Kidney (tissue), 13 donors: ENCODE measurements at regions not wholly inside any gene's neighbourhood (a gene's known extent, or its start where the extent isn't known, plus 50 kb on each side); places are given as distances from the start of the nearest gene placed in this dataset.

Experiments used
- DNase-seq, 5 donors: peaks; one replicate each; pipeline ENCODE4 v3.0.0-alpha.2; 2013 to 2020
- FAIRE-seq: peaks from 2 replicates; lab custom pipeline; 2012; peaks lifted over from hg19 to GRCh38; lab: Jason Lieb, UNC
- H3K27ac ChIP-seq, 2 donors: one replicate each; pipeline ENCODE4 v1.7.0; 2013; ENCODE audit warnings: low read depth in 2 of 2, low read length in 2 of 2, inconsistent platforms in 1 of 2
- H3K27me3 ChIP-seq: one replicate; pipeline ENCODE4 v1.7.1; 2013; ENCODE audit warnings: low read length, inconsistent platforms; ENCODE audit not compliant: control insufficient read depth, insufficient read depth
- H3K36me3 ChIP-seq, 3 donors: one replicate each; pipeline versions ENCODE4 v1.7.0 to v1.7.1; 2013; ENCODE audit warnings: low read length in 3 of 3, control low read depth in 1 of 3, inconsistent platforms in 1 of 3; ENCODE audit not compliant: insufficient read depth in 3 of 3, control insufficient read depth in 2 of 3
- H3K4me1 ChIP-seq, 3 donors: one replicate each; pipeline versions ENCODE4 v1.7.0 to v1.7.1; 2013; ENCODE audit warnings: low read length in 3 of 3, inconsistent platforms in 1 of 3, low read depth in 1 of 3; ENCODE audit not compliant: control insufficient read depth in 2 of 3, insufficient read depth in 2 of 3
- H3K4me3 ChIP-seq, 3 donors: one replicate each; pipeline versions ENCODE4 v1.7.0 to v1.8.1; 2013; ENCODE audit warnings: low read length in 3 of 3, control low read depth in 1 of 3, inconsistent platforms in 1 of 3
- H3K9ac ChIP-seq, 3 donors: one replicate each; pipeline versions ENCODE4 v1.7.0 to v1.7.1; 2013; ENCODE audit warnings: low read length in 3 of 3, control low read depth in 1 of 3, inconsistent platforms in 1 of 3
- H3K9me3 ChIP-seq, 3 donors: one replicate each; pipeline versions ENCODE4 v1.7.0 to v1.7.1; 2013; ENCODE audit warnings: low read length in 3 of 3, control low read depth in 1 of 3, inconsistent platforms in 1 of 3; ENCODE audit not compliant: control insufficient read depth in 2 of 3, insufficient read depth in 1 of 3
- intact Hi-C: fragments of 100-400 bp; cut with DNase I; formaldehyde crosslinking; loops from one replicate; pipeline ENCODE4 v1.11.1; 2022
- TF ChIP-seq, protein P1 (sequence below): IDR thresholded peaks from 3 replicates; pipeline ENCODE4 v1.5.1; 2012; ENCODE audit warnings: mild to moderate bottlenecking, moderate library complexity, borderline replicate concordance; ENCODE audit not compliant: insufficient read depth; ENCODE audit errors: extremely low read depth
- donor health status: control.
- donor health status: control.
- donor health status: control.
- donor health status: control.
- donor health status: control.
- donor health status: DM: yes; HTN: yes; CAD: no.
- donor health status: Normal renal cell carcinoma (clear cell type).

DNA sequence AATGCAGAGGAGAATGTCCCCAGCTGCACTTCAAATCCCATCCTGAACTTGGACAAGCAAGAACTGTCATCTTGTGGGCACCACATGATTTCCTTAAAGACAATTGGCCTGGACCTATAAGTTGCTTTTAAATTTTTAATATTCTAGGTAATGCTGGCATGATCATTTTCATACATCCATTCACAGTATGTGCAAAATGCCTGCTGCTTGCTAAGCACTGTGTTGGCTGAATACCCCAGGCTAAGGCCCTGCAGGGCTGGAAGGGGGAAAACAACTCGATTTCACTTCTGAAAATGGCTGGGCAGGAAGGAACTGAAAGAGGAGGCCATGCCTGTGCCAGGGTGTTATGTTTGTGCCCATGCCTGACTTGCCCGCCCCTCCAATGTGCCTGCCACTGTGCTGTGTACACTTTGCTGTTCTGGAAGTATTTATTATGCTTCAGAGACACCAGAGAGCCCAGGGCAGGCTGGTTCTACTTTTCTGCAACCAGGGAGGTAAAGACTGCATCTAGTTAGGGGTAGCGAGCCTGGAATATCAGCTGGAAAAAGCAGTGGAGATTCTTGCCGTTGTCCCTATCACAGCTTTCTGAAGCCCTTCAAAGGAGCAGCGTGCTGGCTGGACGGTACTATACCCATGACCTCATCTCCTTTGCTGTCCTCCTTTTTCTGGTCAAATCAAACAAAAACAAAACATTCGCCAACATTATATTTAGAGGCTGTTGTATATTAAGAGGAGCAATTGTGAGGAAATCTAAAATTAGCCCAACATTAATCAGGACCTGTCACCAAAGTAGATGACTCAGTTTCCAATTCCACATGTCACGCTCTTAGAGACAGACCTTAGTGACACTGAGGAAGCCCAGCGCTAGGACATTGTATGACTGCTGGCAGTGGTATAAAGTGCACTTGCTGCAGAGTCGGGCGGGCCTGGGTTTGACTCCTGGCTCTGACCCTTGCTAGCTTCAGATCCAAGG, 158.1 kb downstream of the DDX1 start:
- no peak overlapping the region for H3K4me3 ChIP-seq
- H3K27ac ChIP-seq, result no peak overlapping the region
- DNase-seq (peak in 1 of 5 donors; percentile 33), FAIRE-seq (no peak)
- TF ChIP-seq, protein P1, sequence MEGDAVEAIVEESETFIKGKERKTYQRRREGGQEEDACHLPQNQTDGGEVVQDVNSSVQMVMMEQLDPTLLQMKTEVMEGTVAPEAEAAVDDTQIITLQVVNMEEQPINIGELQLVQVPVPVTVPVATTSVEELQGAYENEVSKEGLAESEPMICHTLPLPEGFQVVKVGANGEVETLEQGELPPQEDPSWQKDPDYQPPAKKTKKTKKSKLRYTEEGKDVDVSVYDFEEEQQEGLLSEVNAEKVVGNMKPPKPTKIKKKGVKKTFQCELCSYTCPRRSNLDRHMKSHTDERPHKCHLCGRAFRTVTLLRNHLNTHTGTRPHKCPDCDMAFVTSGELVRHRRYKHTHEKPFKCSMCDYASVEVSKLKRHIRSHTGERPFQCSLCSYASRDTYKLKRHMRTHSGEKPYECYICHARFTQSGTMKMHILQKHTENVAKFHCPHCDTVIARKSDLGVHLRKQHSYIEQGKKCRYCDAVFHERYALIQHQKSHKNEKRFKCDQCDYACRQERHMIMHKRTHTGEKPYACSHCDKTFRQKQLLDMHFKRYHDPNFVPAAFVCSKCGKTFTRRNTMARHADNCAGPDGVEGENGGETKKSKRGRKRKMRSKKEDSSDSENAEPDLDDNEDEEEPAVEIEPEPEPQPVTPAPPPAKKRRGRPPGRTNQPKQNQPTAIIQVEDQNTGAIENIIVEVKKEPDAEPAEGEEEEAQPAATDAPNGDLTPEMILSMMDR, result no peak
- intact Hi-C loops, result no loop called here
- no peaks in the 10 kb centered on the region for H3K9me3 ChIP-seq
- peaks cover 6 to 8% (median 7%) of the 10 kb centered on the region in 3 donors for H3K4me1 ChIP-seq
- no peak overlapping the region for H3K9ac ChIP-seq
- H3K27me3 ChIP-seq, result no peaks in the 10 kb centered on the region
- H3K36me3 ChIP-seq, result no peaks in the 10 kb centered on the region

DNA sequence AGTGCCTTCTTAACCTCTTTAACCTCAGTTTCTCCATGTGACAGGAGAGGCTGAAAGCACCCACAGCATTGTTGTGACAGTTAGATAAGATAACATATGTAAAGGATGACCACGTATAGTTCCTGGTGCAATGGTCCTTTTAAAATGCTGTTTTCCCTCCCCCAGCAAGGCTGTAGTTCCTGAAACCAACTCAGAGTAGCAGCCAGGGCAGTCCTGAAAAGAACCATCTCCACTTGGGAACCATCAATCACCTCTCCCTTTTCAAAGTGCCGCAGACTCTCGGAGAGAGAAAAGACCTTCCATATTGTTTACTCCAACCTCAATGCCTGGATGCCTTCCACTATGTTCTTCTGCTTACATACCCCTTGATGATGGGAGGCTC, 158.8 kb downstream of the DDX1 start:
- intact Hi-C loops, result no loop called here
- no peaks in the 10 kb centered on the region for H3K36me3 ChIP-seq
- FAIRE-seq, result no peak

DNA sequence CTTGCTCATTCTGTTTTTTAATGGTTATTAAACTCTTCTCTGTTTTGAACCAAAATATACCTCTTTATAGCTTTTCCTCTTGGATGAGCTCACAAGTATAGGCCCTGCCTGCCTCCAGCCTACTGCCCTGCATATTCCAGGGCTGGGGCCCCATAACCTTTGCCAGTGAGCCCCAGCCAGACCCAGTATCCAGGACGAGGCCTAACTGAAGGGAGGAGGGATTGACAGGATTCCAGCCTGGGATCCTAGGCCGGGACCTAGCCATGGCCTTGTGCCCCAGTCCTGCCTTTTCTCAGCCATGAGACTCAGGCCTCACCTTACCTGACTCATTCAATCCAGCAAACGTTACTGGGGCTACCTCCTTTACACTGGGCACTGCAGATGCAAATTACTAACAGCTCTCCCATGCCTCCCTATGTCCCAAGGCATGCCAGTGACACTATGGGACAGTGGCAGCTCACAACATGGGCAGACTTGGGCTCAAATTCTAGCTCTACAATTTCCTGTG, 159.2 kb downstream of the DDX1 start:
- Histone ChIP-seq H3K4me1 (peaks cover under 1 to 5% (median 2%) of the 10 kb centered on the region in 3 donors), H3K27me3 (no peaks in the 10 kb centered on the region), H3K4me3 (no peak overlapping the region), H3K27ac (no peak overlapping the region), H3K9me3 (no peaks in the 10 kb centered on the region), H3K36me3 (no peaks in the 10 kb centered on the region), H3K9ac (no peak overlapping the region)
- intact Hi-C loops, result no loop called here
- DNase-seq (no peak), FAIRE-seq (no peak)
- TF ChIP-seq, protein P1, result no peak

More for the DNA sequence above, 158.8 kb downstream of the DDX1 start:
- TF ChIP-seq, protein P1, result no peak
- DNase-seq, result no peak
- H3K9ac ChIP-seq, result no peak overlapping the region
- peaks cover 5 to 7% (median 6%) of the 10 kb centered on the region in 3 donors for H3K4me1 ChIP-seq
- H3K9me3 ChIP-seq, result no peaks in the 10 kb centered on the region
- H3K27ac ChIP-seq, result no peak overlapping the region
- H3K27me3 ChIP-seq, result no peaks in the 10 kb centered on the region
- H3K4me3 ChIP-seq, result no peak overlapping the region
